ENCODE measurements at regions not wholly inside any gene's neighbourhood (a gene's known extent, or its start where the extent isn't known, plus 50 kb on each side); places are given as distances from the start of the nearest gene placed in this dataset.
A peak's percentile ranks its signal among the peaks of the same experiment; 100 is the strongest.

DNA sequence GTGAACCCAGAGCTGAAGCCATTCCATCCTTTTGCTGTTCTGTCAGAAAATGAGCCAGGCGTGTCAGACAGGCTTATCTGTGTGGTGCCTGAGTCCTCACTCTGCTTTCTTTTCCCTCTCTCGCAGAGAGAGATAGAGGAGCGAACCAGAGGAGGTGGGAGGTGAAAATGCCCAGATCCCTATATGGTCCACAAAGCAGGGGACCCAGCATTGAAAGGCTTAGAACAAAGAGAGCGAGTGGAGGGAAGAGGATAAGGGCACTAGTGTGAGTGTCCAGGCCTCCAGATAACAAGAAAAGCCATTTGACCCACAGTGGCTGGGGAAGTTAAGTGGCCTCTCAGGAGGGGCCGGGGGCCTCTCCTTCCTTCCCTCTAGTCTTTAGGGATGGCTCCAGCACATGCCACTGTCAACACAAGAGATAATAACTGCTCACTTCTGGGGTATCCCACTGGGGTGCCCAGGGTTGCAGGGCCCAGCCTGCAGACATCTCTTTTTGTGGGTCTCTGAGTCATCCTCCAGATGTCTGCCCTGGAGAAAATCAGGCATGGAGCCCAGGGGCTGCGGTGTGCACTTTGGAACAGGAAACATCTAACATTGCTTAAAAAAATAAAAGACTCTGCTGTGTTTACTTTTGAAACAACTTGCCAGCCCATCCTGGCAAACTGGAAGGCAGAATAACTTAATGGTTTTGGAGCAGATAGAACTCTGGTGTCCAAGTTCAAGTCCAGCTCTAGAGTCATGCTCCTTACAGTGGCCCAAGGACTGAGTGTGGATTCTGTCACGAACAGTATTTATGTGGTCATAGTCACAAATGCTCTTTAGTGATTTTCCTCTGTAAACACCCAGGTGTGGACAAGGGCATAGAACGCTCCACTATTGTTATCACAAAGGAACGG is 189.5 kb downstream of the CXCL12 start:
- DNase-seq (ENCODE audit: low read depth, low spot score) = no peak

More for the DNA sequence above, 189.5 kb downstream of the CXCL12 start:
- H3K4me1 ChIP-seq (ENCODE audit: control insufficient read depth in 1 of 2, insufficient read depth in 2 of 2, low read length in 2 of 2) = no peaks in the 10 kb centered on the region; a peak in 1 of 4 replicates
- H3K27me3 ChIP-seq (ENCODE audit: insufficient read depth, low read length) = peaks cover 11% of the 10 kb centered on the region; the same call in 1 of the 2 replicates
- H3K79me2 ChIP-seq (ENCODE audit: insufficient read depth, low read length) = no peaks in the 10 kb centered on the region
- no peaks in the 10 kb centered on the region for H3K36me3 ChIP-seq (ENCODE audit: control insufficient read depth in 1 of 2, insufficient read depth in 2 of 2, low read length in 2 of 2)
- no peak overlapping the region for H3K4me3 ChIP-seq (replicated peaks in 1 of 2; ENCODE audit: low read depth in 1 of 2, low read length in 2 of 2)
- no peak overlapping the region for H2AFZ ChIP-seq (ENCODE audit: low read depth, low read length, poor library complexity, severe bottlenecking)
- H3K4me2 ChIP-seq (ENCODE audit: low read length) = no peak overlapping the region
- H3K9me2 ChIP-seq (ENCODE audit: insufficient read depth) = no peaks in the 10 kb centered on the region
- POLR2A ChIA-PET = no interaction called here
- BruUV-seq (replicated peaks) = no TSS peak
- H3K27ac ChIP-seq (ENCODE audit: low read depth, low read length) = no peak overlapping the region
- CTCF ChIA-PET = no interaction called here
- ATAC-seq = peak; percentile 25; the same call in 1 of the 2 replicates
- TF ChIP-seq, protein P1, sequence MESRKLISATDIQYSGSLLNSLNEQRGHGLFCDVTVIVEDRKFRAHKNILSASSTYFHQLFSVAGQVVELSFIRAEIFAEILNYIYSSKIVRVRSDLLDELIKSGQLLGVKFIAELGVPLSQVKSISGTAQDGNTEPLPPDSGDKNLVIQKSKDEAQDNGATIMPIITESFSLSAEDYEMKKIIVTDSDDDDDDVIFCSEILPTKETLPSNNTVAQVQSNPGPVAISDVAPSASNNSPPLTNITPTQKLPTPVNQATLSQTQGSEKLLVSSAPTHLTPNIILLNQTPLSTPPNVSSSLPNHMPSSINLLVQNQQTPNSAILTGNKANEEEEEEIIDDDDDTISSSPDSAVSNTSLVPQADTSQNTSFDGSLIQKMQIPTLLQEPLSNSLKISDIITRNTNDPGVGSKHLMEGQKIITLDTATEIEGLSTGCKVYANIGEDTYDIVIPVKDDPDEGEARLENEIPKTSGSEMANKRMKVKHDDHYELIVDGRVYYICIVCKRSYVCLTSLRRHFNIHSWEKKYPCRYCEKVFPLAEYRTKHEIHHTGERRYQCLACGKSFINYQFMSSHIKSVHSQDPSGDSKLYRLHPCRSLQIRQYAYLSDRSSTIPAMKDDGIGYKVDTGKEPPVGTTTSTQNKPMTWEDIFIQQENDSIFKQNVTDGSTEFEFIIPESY (IDR thresholded peaks at IDR 0.05; ENCODE audit: extremely low read depth, insufficient replicate concordance, low read length) = no peak
- TF ChIP-seq RAD21 (IDR thresholded peaks at IDR 0.05; ENCODE audit: low read depth) = no peak
- TF ChIP-seq CBX3 (IDR thresholded peaks at IDR 0.05; ENCODE audit: low read depth) = no peak
- TF ChIP-seq SRF (IDR thresholded peaks at IDR 0.05; ENCODE audit: low read depth) = no peak
- TF ChIP-seq TCF7L2 (IDR thresholded peaks at IDR 0.05; ENCODE audit: borderline replicate concordance, extremely low read depth, insufficient read depth, insufficient read length) = no peak
- TF ChIP-seq EGR1 (IDR thresholded peaks at IDR 0.05; ENCODE audit: low read depth) = no peak
- no peak for TF ChIP-seq POLR2AphosphoS5 (IDR thresholded peaks at IDR 0.05; ENCODE audit: low read depth, low read length)
- TF ChIP-seq, protein P2, sequence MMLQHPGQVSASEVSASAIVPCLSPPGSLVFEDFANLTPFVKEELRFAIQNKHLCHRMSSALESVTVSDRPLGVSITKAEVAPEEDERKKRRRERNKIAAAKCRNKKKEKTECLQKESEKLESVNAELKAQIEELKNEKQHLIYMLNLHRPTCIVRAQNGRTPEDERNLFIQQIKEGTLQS (IDR thresholded peaks at IDR 0.05) = no peak
- TF ChIP-seq JUND (IDR thresholded peaks at IDR 0.05) = no peak
- TF ChIP-seq ZNF274 (IDR thresholded peaks at IDR 0.05; ENCODE audit: low read depth, low read length) = no peak
- TF ChIP-seq SIN3A (IDR thresholded peaks at IDR 0.05; ENCODE audit: low read depth) = no peak
- TF ChIP-seq, protein P3, sequence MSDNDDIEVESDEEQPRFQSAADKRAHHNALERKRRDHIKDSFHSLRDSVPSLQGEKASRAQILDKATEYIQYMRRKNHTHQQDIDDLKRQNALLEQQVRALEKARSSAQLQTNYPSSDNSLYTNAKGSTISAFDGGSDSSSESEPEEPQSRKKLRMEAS (IDR thresholded peaks at IDR 0.05) = no peak
- no peaks in the 10 kb centered on the region for H3K9me3 ChIP-seq (ENCODE audit: control insufficient read depth in 1 of 2, insufficient read depth in 1 of 2, low read depth in 1 of 2, low read length in 2 of 2)
- intact Hi-C loops (cut with micrococcal nuclease) = no loop called here
- no peak overlapping the region for H3K9ac ChIP-seq (ENCODE audit: low read length)
- H4K20me1 ChIP-seq (ENCODE audit: insufficient read depth) = no peaks in the 10 kb centered on the region
- RAD21 ChIA-PET (ENCODE audit: low non-redundant PET in 1 of 2, low total read pairs in 2 of 2, uncharacterized antibody in 2 of 2, unreplicated experiment in 2 of 2) = no interaction called here

All from HCT116 (cell line).